ENCODE measurements at regions not wholly inside any gene's neighbourhood (a gene's known extent, or its start where the extent isn't known, plus 50 kb on each side); places are given as distances from the start of the nearest gene placed in this dataset.

DNA sequence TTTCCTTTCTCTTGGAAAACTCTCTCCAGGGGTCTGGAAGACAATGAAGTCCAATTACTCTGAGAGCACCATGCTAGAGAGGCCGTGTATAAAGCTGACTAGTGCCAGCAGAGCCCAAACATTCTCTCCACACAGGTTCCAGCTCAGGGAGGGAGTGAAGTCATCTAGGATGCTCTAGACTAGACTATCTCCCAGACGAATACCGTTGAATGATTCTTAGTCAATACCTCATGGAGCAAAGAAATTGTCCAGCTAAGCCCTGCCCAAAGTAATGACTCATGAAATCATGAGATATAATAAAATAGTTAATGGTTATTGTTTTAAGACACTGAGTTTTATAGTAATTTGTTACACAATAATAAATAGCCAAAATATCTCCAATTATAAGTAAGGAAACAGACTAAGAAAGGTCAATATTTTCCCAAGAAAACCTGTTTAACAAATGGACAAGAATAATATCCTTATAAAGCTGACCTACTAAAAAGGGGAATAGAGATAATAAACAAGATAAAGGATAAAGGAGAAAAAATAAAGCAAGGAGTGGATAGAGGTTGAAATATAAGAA lies 163.9 kb upstream of the LRRC7 start:
- Mint-ChIP-seq H3K9me3 (peaks cover 0 to 17% of the 10 kb centered on the region in 2 donors), H3K27ac (no peak overlapping the region), H3K27me3 (no peaks in the 10 kb centered on the region), H3K4me1 (no peaks in the 10 kb centered on the region), H3K4me3 (no peak overlapping the region)
- DNase-seq, result no peak
- no peak for ATAC-seq

DNA sequence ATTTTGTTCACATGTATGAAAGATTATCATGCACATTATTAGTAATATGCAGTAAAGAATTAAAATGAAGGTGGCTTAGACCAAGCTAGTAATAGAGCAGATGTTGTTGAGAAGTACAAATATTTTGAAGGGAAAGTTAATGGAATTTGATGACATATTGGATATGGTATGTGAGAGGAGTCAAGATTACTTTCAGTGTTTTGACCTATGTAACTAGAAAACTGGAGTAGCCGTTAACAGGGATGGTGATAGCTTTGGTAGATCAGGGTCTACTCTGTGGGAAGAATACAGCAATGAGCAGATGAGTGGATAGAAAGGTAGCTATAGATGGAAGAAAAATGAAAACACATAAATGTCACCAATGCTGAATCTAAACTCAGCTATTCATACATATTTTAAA lies 163.2 kb upstream of the LRRC7 start:
- DNase-seq, result no peak
- H3K9me3 Mint-ChIP-seq, result peaks cover 0 to 24% of the 10 kb centered on the region in 2 donors
- ATAC-seq, result no peak
- H3K27ac Mint-ChIP-seq, result no peak overlapping the region
- no peaks in the 10 kb centered on the region for H3K4me1 Mint-ChIP-seq
- H3K27me3 Mint-ChIP-seq, result no peaks in the 10 kb centered on the region
- no peak overlapping the region for H3K4me3 Mint-ChIP-seq

DNA sequence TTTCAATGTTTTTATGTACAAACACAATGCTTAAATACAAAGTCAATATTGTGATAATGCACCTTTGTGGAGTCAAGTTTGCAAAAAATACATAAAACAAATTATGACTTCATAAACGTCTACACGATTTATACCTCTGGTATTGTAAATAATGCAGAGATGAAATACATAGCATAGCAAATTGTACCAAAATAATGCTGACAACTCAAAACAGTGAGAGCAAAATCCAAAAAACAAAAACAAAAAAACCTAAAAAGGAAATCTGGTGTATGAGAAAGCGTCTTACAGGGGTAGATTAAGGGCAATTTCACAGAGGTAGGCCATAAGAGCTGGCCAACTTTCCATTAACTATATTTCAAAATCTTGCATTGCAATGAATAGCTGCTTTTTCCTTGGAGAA lies 161.5 kb upstream of the LRRC7 start:
- Mint-ChIP-seq H3K27me3 (no peaks in the 10 kb centered on the region), H3K4me1 (no peaks in the 10 kb centered on the region), H3K27ac (no peak overlapping the region), H3K4me3 (no peak overlapping the region), H3K9me3 (peaks cover 0 to 25% of the 10 kb centered on the region in 2 donors)
- no peak for ATAC-seq
- DNase-seq, result no peak

DNA sequence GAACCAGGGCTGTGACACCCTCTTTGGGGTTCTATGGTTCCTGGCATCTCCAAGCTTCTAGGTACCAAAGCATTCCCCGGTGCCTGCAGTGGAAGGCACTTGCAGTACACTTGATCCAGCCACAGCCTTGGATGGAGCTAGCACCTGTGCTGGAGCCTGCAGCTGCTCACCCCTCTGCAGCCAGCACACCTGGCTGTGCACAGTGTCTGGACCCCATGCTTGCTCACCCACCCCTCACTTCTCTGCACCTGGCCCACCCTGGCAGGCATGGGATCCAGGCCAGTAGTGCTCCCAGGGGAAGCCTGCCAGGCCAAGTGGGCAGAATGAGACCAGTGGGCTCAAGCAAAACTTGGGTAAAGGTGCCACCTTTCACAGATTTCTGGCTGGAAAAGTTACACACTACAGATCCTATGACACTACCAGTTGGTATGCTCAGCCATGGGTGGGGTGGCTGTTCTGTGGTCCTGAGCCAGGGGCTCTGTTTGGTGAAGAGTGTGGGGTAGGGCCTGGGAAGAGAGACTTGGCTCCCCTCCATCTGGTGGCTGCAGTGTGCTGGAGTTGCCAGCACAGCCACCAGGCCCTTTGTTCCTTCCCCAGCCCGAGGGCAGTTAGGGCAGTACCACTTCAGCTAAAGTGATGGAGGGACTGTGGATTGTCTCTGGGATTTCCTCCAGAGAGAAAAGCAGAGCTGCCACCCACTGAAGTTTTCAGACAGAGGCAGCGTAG lies 157.8 kb upstream of the LRRC7 start:
- Mint-ChIP-seq H3K4me3 (no peak overlapping the region), H3K27me3 (no peaks in the 10 kb centered on the region)
- no peak for DNase-seq

DNA sequence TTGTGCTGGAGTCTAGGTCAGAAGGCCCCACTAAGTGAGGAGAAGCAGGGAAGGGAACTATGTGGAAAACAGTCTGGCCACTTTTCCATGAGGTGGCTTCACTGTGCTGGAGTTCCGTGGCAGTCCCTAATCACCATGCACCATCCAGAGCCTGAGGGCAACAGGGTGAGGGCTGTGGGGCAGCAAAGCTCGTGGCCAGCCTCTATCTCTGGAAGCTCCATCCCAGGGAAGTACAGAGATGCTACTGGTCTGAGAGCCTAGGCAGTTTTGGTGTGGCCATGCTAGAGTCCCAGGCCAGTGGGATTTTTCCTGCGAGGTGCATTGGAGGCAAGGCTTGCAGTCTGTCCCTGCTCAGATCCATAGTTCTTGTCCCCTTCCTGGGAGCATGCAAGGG lies 157.3 kb upstream of the LRRC7 start:
- Mint-ChIP-seq H3K27me3 (no peaks in the 10 kb centered on the region), H3K9me3 (peaks cover 0 to 25% of the 10 kb centered on the region in 2 donors), H3K4me1 (no peaks in the 10 kb centered on the region), H3K4me3 (no peak overlapping the region), H3K27ac (no peak overlapping the region)
- DNase-seq (no peak), ATAC-seq (no peak)

More for the DNA sequence above, 157.8 kb upstream of the LRRC7 start:
- H3K9me3 Mint-ChIP-seq, result peaks cover 0 to 25% of the 10 kb centered on the region in 2 donors
- no peaks in the 10 kb centered on the region for H3K4me1 Mint-ChIP-seq
- no peak overlapping the region for H3K27ac Mint-ChIP-seq
- no peak for ATAC-seq

GRCh38 chr1:69410893-69411292 lies 156.8 kb upstream of the LRRC7 start:
- DNase-seq, result no peak
- Mint-ChIP-seq H3K4me1 (no peaks in the 10 kb centered on the region), H3K4me3 (no peak overlapping the region), H3K9me3 (peaks cover 0 to 25% of the 10 kb centered on the region in 2 donors), H3K27ac (no peak overlapping the region), H3K27me3 (no peaks in the 10 kb centered on the region)
- ATAC-seq, result no peak

DNA sequence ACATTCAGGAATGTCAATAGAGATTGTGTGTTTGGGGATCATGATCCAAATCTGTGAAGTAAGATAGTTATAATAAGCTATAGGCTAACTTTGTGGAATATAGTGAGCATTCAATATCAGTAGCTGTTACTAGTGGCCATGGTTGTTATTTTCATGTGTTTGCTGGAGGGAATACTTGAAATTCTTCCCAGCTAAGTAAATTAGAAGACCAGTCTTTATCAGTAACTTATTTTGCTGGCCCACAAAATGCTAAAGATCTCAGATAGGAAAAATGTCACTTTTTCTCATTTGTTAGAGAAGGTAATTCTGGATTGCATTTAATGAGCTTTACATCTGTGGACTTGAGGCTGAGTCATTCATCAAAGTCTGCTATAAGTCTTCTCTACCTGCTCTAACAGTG lies 156.1 kb upstream of the LRRC7 start:
- no peaks in the 10 kb centered on the region for H3K27me3 Mint-ChIP-seq
- H3K4me1 Mint-ChIP-seq, result no peaks in the 10 kb centered on the region
- H3K4me3 Mint-ChIP-seq, result no peak overlapping the region

DNA sequence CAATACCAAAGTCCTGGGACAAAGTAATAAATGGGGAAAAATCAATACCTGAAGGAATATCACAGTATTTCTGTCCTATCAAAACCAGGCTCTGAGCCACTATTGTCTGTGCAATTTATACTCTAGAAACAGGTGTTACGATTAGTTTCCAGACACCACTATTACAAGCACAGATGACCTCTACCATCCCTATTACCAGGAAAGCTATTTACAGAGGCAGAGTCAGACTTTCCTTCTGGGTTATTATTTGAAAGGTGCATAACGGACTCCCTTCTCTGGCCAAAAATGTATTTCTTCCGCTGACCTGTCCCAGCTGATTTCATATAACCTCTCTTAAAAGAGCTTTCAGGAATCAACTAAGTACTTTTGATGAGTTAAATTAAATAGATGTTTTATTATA lies 154.6 kb upstream of the LRRC7 start:
- no peak overlapping the region for H3K4me3 Mint-ChIP-seq
- DNase-seq (no peak), ATAC-seq (no peak)
- no peaks in the 10 kb centered on the region for H3K4me1 Mint-ChIP-seq
- no peak overlapping the region for H3K27ac Mint-ChIP-seq
- H3K9me3 Mint-ChIP-seq, result peaks cover 0 to 15% of the 10 kb centered on the region in 2 donors
- H3K27me3 Mint-ChIP-seq, result no peaks in the 10 kb centered on the region

More for the DNA sequence above, 156.1 kb upstream of the LRRC7 start:
- Mint-ChIP-seq H3K27ac (no peak overlapping the region), H3K9me3 (peaks cover 0 to 25% of the 10 kb centered on the region in 2 donors)
- no peak for DNase-seq
- ATAC-seq, result no peak

DNA sequence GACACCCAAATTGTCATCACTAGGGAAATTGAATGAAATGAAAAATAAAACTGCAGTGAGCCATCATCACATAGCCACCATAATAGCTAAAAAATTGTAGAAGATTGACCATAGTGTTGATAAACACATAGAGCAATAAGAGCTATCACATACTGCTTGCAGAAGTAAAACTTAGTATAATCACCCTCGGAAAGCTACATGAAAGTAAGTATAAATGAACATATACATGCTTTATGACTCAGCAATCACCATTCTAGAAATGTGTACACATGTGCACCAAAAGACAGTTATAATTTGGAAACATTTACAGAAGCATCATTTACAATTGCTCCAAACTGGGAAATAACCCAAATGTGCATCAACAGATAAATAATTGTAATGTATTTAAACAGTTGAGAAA lies 153.1 kb upstream of the LRRC7 start:
- H3K27me3 Mint-ChIP-seq, result no peaks in the 10 kb centered on the region
- DNase-seq, result no peak
- peaks cover 0 to 9% of the 10 kb centered on the region in 2 donors for H3K9me3 Mint-ChIP-seq
- no peak for ATAC-seq
- H3K4me1 Mint-ChIP-seq, result no peaks in the 10 kb centered on the region
- H3K27ac Mint-ChIP-seq, result no peak overlapping the region
- H3K4me3 Mint-ChIP-seq, result no peak overlapping the region

- DNase-seq (no peak), ATAC-seq (no peak)
- H3K27ac Mint-ChIP-seq, result no peak overlapping the region
- no peak overlapping the region for H3K4me3 Mint-ChIP-seq
- no peaks in the 10 kb centered on the region for H3K4me1 Mint-ChIP-seq
- H3K9me3 Mint-ChIP-seq, result peaks cover 8 to 13% of the 10 kb centered on the region in 2 donors
- no peaks in the 10 kb centered on the region for H3K27me3 Mint-ChIP-seq
Measured at GRCh38 chr1:69421286-69421685, 146.4 kb upstream of the LRRC7 start.

GRCh38 chr1:69425871-69426270 lies 141.9 kb upstream of the LRRC7 start:
- DNase-seq, result no peak
- Mint-ChIP-seq H3K27me3 (no peaks in the 10 kb centered on the region), H3K4me3 (no peak overlapping the region), H3K9me3 (peaks cover 0 to 6% of the 10 kb centered on the region in 2 donors), H3K27ac (no peak overlapping the region), H3K4me1 (no peaks in the 10 kb centered on the region)
- ATAC-seq, result no peak

- no peaks in the 10 kb centered on the region for H3K27me3 Mint-ChIP-seq
- H3K4me3 Mint-ChIP-seq, result no peak overlapping the region
- ATAC-seq, result no peak
- no peak for DNase-seq
- H3K27ac Mint-ChIP-seq, result no peak overlapping the region
- no peaks in the 10 kb centered on the region for H3K4me1 Mint-ChIP-seq
- H3K9me3 Mint-ChIP-seq, result peaks cover 0 to 4% of the 10 kb centered on the region in 2 donors
Measured at GRCh38 chr1:69426401-69426800, 141.3 kb upstream of the LRRC7 start.

- no peak overlapping the region for H3K27ac Mint-ChIP-seq
- H3K9me3 Mint-ChIP-seq, result peaks cover 0 to 4% of the 10 kb centered on the region in 2 donors
- no peaks in the 10 kb centered on the region for H3K4me1 Mint-ChIP-seq
- no peak for ATAC-seq
- DNase-seq, result no peak
- no peaks in the 10 kb centered on the region for H3K27me3 Mint-ChIP-seq
- H3K4me3 Mint-ChIP-seq, result no peak overlapping the region
Measured at GRCh38 chr1:69433073-69433472, 134.6 kb upstream of the LRRC7 start.

- Mint-ChIP-seq H3K27me3 (no peaks in the 10 kb centered on the region), H3K27ac (no peak overlapping the region), H3K9me3 (peaks cover 0 to 7% of the 10 kb centered on the region in 2 donors)
Measured at GRCh38 chr1:69436151-69436550, 131.6 kb upstream of the LRRC7 start.

DNA sequence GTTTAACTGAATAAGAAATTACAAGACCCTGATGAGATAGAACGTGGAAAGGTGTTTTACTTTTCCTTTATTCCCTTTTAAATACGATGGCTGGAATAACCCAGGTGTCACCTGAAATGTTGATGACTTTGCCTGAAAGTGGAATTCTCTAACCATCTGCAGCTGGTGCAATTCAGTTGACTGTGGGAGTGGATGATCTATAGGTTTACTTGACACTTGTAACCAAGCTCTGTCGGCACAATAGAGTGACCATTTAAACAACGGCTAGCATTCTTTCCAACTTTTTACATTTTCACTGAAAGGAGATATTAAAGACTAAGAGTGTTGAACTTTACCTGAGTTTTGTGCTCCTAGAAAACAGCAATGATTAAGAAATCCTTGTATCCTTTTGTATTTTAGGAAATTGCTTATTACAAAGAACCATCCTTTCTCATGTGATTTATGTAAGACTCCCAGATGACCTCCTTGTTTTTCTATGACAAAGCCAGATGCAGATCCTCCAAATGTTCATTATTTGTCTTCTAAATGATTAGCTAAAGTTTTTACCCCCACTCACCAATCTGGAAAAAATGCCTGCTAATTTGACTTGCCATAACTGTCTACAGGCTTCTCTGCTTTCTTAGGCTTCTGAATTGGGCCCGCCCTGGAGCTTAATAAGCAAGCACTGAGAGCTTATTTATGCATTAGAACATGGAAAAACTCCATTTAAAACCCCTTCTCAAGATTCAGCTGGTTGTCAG lies 129.5 kb upstream of the LRRC7 start:
- Mint-ChIP-seq H3K9me3 (peaks cover 0 to 12% of the 10 kb centered on the region in 2 donors), H3K27me3 (no peaks in the 10 kb centered on the region), H3K4me3 (no peak overlapping the region), H3K27ac (no peak overlapping the region), H3K4me1 (no peaks in the 10 kb centered on the region)
- ATAC-seq, result no peak
- DNase-seq, result no peak

More at GRCh38 chr1:69436151-69436550, 131.6 kb upstream of the LRRC7 start:
- Mint-ChIP-seq H3K4me1 (no peaks in the 10 kb centered on the region), H3K4me3 (no peak overlapping the region)
- ATAC-seq (no peak), DNase-seq (no peak)

DNA sequence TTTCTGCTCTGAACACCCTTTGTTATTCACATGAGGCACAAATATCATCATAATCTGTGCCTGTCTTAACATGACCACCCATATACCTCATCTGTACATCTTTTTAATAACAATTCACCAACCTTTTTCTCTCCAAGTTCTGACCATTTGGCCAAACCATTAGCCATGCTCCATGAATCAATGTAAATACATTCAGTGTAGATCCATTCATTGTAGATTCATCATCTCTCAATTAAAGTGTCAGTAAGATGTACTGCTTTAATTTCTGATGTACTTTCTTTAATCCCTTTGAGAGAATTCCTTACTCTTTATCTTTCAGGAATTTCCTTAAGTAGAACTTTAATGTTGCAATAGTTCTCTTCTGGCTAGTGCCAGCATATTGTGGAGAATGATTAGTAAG lies 126.2 kb upstream of the LRRC7 start:
- Mint-ChIP-seq H3K4me3 (no peak overlapping the region), H3K27me3 (no peaks in the 10 kb centered on the region), H3K4me1 (no peaks in the 10 kb centered on the region), H3K27ac (no peak overlapping the region), H3K9me3 (peaks cover 6 to 12% of the 10 kb centered on the region in 2 donors)
- no peak for DNase-seq
- no peak for ATAC-seq
